K562 (cell line): ENCODE measurements at regions not wholly inside any gene's neighbourhood (a gene's known extent, or its start where the extent isn't known, plus 50 kb on each side); places are given as distances from the start of the nearest gene placed in this dataset.

Experiments used
- ATAC-seq: fragments of 200-7000 bp; cut with Tn5 transposase; 3 replicates; pipeline ENCODE4 v1.9.1; 2020; ENCODE audit warnings: moderate library complexity
- BruUV-seq: library from RNA; stranded (reverse); fragments of 400-500 nt; replicated peaks from 2 replicates; lab custom pipeline; 2021; lab: Mats Ljungman, UMichigan
- CTCF ChIA-PET: fragments of 300-600 bp; formaldehyde crosslinking; extraction: SDS; loops from one replicate; lab custom pipeline; 2021; ENCODE audit warnings: low intra/inter-chr PET ratio; lab: Yijun Ruan, JAX
- POLR2A ChIA-PET: fragments of 300-600, 350-650 bp; sonication (Branson Sonifier 250); formaldehyde crosslinking; extraction: SDS; loops from one replicate; lab custom pipeline; 2021; ENCODE audit warnings: antibody characterized with exemption, inconsistent platforms; lab: Yijun Ruan, JAX
- DNase-seq, 4 experiments: peaks; one replicate each; pipeline versions ENCODE4 v3.0.0 to v3.0.0-alpha.2; 2011 to 2018; ENCODE audit warnings: low spot score in 3 of 4, mixed read lengths in 3 of 4; ENCODE audit errors: extremely low read depth in 1 of 4
- FAIRE-seq: peaks from 2 replicates; lab custom pipeline; 2011; peaks lifted over from hg19 to GRCh38; lab: Jason Lieb, UNC
- H2AFZ ChIP-seq: 2 replicates; pipeline ENCODE4 v1.6.0; 2011; ENCODE audit warnings: low read depth, low read length, control low read depth, inconsistent platforms
- H3K27ac ChIP-seq: fragments of 200-600 bp; 3 replicates; pipeline ENCODE4 v1.8.0; 2011; ENCODE audit warnings: low read depth, mild to moderate bottlenecking, control low read depth, inconsistent platforms, low read length, moderate library complexity, mixed read lengths; ENCODE audit errors: extremely low read depth
- H3K27me3 ChIP-seq, 2 experiments: fragments of 300-600 bp in 1 of 2; 2 replicates in 1 of 2; 3 replicates in 1 of 2; pipeline versions ENCODE4 v1.6.0 to v1.8.0; 2011; ENCODE audit warnings: inconsistent platforms in 2 of 2, low read length in 2 of 2, mild to moderate bottlenecking in 1 of 2, mixed read lengths in 1 of 2, moderate library complexity in 1 of 2; ENCODE audit not compliant: control insufficient read depth in 2 of 2, insufficient read depth in 2 of 2
- H3K36me3 ChIP-seq: fragments of 300-600 bp; 3 replicates; pipeline ENCODE4 v1.8.0; 2011; ENCODE audit warnings: mild to moderate bottlenecking, low read length, inconsistent platforms; ENCODE audit not compliant: control insufficient read depth, insufficient read depth
- H3K4me1 ChIP-seq, 2 experiments: fragments of 200-600 bp in 1 of 2; replicated peaks in 1 of 2; 2 replicates in 1 of 2; 3 replicates in 1 of 2; pipeline versions ENCODE4 v1.5.1 to v1.8.0; 2011; ENCODE audit warnings: inconsistent platforms in 2 of 2, low read length in 2 of 2, mild to moderate bottlenecking in 1 of 2, mixed read lengths in 1 of 2, moderate library complexity in 1 of 2; ENCODE audit not compliant: control insufficient read depth in 2 of 2, insufficient read depth in 2 of 2
- H3K4me2 ChIP-seq: 2 replicates; pipeline ENCODE4 v1.6.1; 2011; ENCODE audit warnings: low read length, control low read depth, inconsistent platforms, mixed read lengths; ENCODE audit not compliant: insufficient read depth
- H3K4me3 ChIP-seq: fragments of 200-600 bp; sonication (generic), shearing (Covaris generic); 2 replicates; pipeline ENCODE4 v1.5.1; 2016; ENCODE audit warnings: control low read depth, inconsistent platforms
- H3K79me2 ChIP-seq: fragments of 200-600 bp; 3 replicates; pipeline ENCODE4 v1.8.0; 2011; ENCODE audit warnings: low read length, inconsistent platforms; ENCODE audit not compliant: control insufficient read depth, insufficient read depth
- H3K9ac ChIP-seq, 2 experiments: 2 replicates each; pipeline versions ENCODE4 v1.6.0 to v1.6.1; 2011; ENCODE audit warnings: low read depth in 2 of 2, low read length in 2 of 2, control low read depth in 1 of 2, inconsistent platforms in 1 of 2, mild to moderate bottlenecking in 1 of 2, mixed read lengths in 1 of 2; ENCODE audit not compliant: insufficient read depth in 1 of 2
- H3K9me1 ChIP-seq: one replicate; pipeline ENCODE4 v1.6.0; 2011; ENCODE audit warnings: inconsistent platforms, mild to moderate bottlenecking, low read length, moderate library complexity; ENCODE audit not compliant: control insufficient read depth, insufficient read depth
- H3K9me3 ChIP-seq: replicated peaks from 2 replicates; pipeline ENCODE4 v1.5.1; 2011; ENCODE audit warnings: low read depth, low read length, inconsistent platforms; ENCODE audit not compliant: control insufficient read depth, insufficient read depth
- H4K20me1 ChIP-seq: replicated peaks from 2 replicates; pipeline ENCODE4 v1.6.1; 2011; ENCODE audit warnings: low read length, inconsistent platforms, mixed read lengths; ENCODE audit not compliant: control insufficient read depth, insufficient read depth
- ARID1B ChIP-seq: fragments of 450-650 bp; IDR thresholded peaks from 2 replicates; pipeline ENCODE4 v1.6.1; 2016; ENCODE audit warnings: antibody characterized with exemption, mild to moderate bottlenecking, inconsistent platforms
- RBM25 ChIP-seq: fragments of 200-400 bp; formaldehyde crosslinking; IDR thresholded peaks from 2 replicates; pipeline ENCODE4 v1.6.1; 2018; ENCODE audit warnings: low read length, low read depth, moderate library complexity; ENCODE audit not compliant: severe bottlenecking
- USF1 ChIP-seq: sonication (generic); formaldehyde crosslinking; IDR thresholded peaks from 2 replicates; pipeline ENCODE4 v1.9.0; 2022; ENCODE audit warnings: mild to moderate bottlenecking, missing genetic modification reagents
- ZKSCAN1 ChIP-seq: fragments of 150-350 bp; IDR thresholded peaks from 2 replicates; pipeline ENCODE4 v1.6.1; 2016; ENCODE audit warnings: low read depth, low read length
- whole genome bisulfite sequencing: fragments of 100-300 bp; shearing (Covaris generic); methylation state at CpG from one replicate; pipeline ENCODE4 v1.1.6; 2016; ENCODE audit warnings: low coverage, mixed read lengths; ENCODE audit not compliant: insufficient coverage; ENCODE audit errors: missing lambda C conversion rate; 5-methylcytosine and 5-hydroxymethylcytosine counted together
- in situ Hi-C: fragments of 300-500 bp; cut with MboI; formaldehyde crosslinking; loops from 4 replicates; pipeline ENCODE4 v1.15.0; 2018; ENCODE audit warnings: inconsistent platforms, mixed read lengths
- intact Hi-C: fragments of 100-400 bp; cut with micrococcal nuclease; formaldehyde crosslinking; loops from 2 replicates; pipeline ENCODE4 v1.14.2; 2022

GRCh38 chr15:62795700-62796695 lies 246.5 kb upstream of the TPM1 start:
- TF ChIP-seq USF1 (CRISPR knock-in tag) = no peak
- TF ChIP-seq ZKSCAN1 = no peak
- TF ChIP-seq RBM25 = peak; percentile 68
- TF ChIP-seq ARID1B = no peak
- Histone ChIP-seq H3K9me3 (no peaks in the 10 kb centered on the region), H3K79me2 (no peaks in the 10 kb centered on the region), H3K4me1 (no peaks in the 10 kb centered on the region), H3K9me1 (peaks cover 4% of the 10 kb centered on the region), H3K36me3 (no peaks in the 10 kb centered on the region), H3K9ac (no peak overlapping the region), H3K27me3 (peaks cover 47 to 75% of the 10 kb centered on the region in 2 experiments), H3K27ac (no peak overlapping the region), H2AFZ (no peak overlapping the region), H3K4me2 (no peak overlapping the region), H3K4me3 (no peak overlapping the region), H4K20me1 (peaks cover 8% of the 10 kb centered on the region; the same call in 1 of the 2 replicates)
- DNase-seq = no peak
- WGBS = 3% methylated on average over 20 of the region's 20 CpGs
- ChIA-PET CTCF (no interaction called here), POLR2A (interaction anchor here (0.6 kb wide), 1 partner anchor 14 kb away, joined by 4 read pairs; no protein-coding TSS in a partner anchor)
- ATAC-seq = no peak
- no peak for FAIRE-seq
- in situ Hi-C loops (no loop called here), intact Hi-C loops (no loop called here)
- BruUV-seq = no TSS peak
